Breast epithelium (tissue), 3 donors: ENCODE measurements at regions not wholly inside any gene's neighbourhood (a gene's known extent, or its start where the extent isn't known, plus 50 kb on each side); places are given as distances from the start of the nearest gene placed in this dataset.

Experiments
- POLR2A ChIP-seq: fragments of 450-650 bp; IDR thresholded peaks from one replicate; pipeline ENCODE4 v1.6.1; 2016; ENCODE audit warnings: antibody characterized with exemption, mild to moderate bottlenecking, moderate library complexity
- TF ChIP-seq, protein P1 (sequence below), 3 donors: fragments of 450-650 bp; IDR thresholded peaks; one replicate each; pipeline ENCODE4 v1.5.1; 2016 to 2017; ENCODE audit warnings: antibody characterized with exemption in 3 of 3, mild to moderate bottlenecking in 3 of 3, moderate library complexity in 3 of 3

DNA sequence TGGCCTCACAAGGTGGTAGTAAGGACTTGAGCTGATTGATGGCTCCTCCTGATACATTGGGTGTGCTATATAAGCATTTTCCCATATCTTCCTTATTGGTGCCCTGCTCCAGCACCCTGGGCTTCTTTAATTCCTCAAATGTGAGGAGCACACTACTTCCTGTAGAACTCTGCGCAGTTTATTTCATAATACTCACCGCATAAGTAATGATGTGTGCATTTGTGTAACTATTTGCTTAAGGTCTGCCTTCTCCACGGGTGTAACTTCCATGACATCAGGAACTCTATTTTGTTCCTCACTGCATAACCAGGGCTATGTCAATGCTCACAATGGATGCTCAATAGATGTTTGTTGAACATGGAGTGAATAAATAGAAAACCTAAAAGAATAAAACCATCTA is 392.2 kb downstream of the SEC23A start:
- TF ChIP-seq, protein P1, sequence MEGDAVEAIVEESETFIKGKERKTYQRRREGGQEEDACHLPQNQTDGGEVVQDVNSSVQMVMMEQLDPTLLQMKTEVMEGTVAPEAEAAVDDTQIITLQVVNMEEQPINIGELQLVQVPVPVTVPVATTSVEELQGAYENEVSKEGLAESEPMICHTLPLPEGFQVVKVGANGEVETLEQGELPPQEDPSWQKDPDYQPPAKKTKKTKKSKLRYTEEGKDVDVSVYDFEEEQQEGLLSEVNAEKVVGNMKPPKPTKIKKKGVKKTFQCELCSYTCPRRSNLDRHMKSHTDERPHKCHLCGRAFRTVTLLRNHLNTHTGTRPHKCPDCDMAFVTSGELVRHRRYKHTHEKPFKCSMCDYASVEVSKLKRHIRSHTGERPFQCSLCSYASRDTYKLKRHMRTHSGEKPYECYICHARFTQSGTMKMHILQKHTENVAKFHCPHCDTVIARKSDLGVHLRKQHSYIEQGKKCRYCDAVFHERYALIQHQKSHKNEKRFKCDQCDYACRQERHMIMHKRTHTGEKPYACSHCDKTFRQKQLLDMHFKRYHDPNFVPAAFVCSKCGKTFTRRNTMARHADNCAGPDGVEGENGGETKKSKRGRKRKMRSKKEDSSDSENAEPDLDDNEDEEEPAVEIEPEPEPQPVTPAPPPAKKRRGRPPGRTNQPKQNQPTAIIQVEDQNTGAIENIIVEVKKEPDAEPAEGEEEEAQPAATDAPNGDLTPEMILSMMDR (IDR thresholded peaks at IDR 0.05): no peak
- TF ChIP-seq POLR2A: no peak
